HG03159 (cell line): ENCODE measurements at regions not wholly inside any gene's neighbourhood (a gene's known extent, or its start where the extent isn't known, plus 50 kb on each side); places are given as distances from the start of the nearest gene placed in this dataset.

Experiments used
- ATAC-seq: cut with Tn5 transposase; IDR thresholded peaks from one replicate; pipeline ENCODE4 v1.9.1; 2021; ENCODE audit warnings: mild to moderate bottlenecking, moderate library complexity; ENCODE audit not compliant: unreplicated experiment

GRCh38 chr4:153075836-153076518 is 128.3 kb upstream of the TRIM2 start:
- no peak for ATAC-seq

GRCh38 chr4:153076861-153077260 is 127.4 kb upstream of the TRIM2 start:
- ATAC-seq = no peak

GRCh38 chr4:153079857-153080391 is 124.3 kb upstream of the TRIM2 start:
- ATAC-seq = no peak

- no peak for ATAC-seq
Observed at GRCh38 chr4:153081006-153081580, 123.2 kb upstream of the TRIM2 start.

- ATAC-seq = no peak
Observed at GRCh38 chr4:153081693-153082092, 122.5 kb upstream of the TRIM2 start.

GRCh38 chr4:153082322-153083301 is 121.6 kb upstream of the TRIM2 start:
- ATAC-seq = no peak

- peak; percentile 74 for ATAC-seq
Observed at GRCh38 chr4:153083447-153083947, 120.7 kb upstream of the TRIM2 start.

- no peak for ATAC-seq
Observed at GRCh38 chr4:153084224-153084979, 119.8 kb upstream of the TRIM2 start.

- ATAC-seq = peak; percentile 63
Observed at GRCh38 chr4:153084980-153085630, 119.1 kb upstream of the TRIM2 start.

GRCh38 chr4:153087671-153088194 is 116.5 kb upstream of the TRIM2 start:
- no peak for ATAC-seq

- ATAC-seq = no peak
Observed at GRCh38 chr4:153089742-153090141, 114.5 kb upstream of the TRIM2 start.

GRCh38 chr4:153090181-153090580 is 114.1 kb upstream of the TRIM2 start:
- no peak for ATAC-seq

- ATAC-seq = no peak
Observed at GRCh38 chr4:153090670-153091385, 113.4 kb upstream of the TRIM2 start.

- ATAC-seq = no peak
Observed at GRCh38 chr4:153093396-153093795, 110.8 kb upstream of the TRIM2 start.

GRCh38 chr4:153093802-153094201 is 110.4 kb upstream of the TRIM2 start:
- ATAC-seq = no peak

- ATAC-seq = no peak
Observed at GRCh38 chr4:153094435-153094834, 109.8 kb upstream of the TRIM2 start.

- ATAC-seq = no peak
Observed at GRCh38 chr4:153095448-153096204, 108.6 kb upstream of the TRIM2 start.

GRCh38 chr4:153096344-153096743 is 107.9 kb upstream of the TRIM2 start:
- no peak for ATAC-seq
